H7 (cell line): ENCODE measurements at regions not wholly inside any gene's neighbourhood (a gene's known extent, or its start where the extent isn't known, plus 50 kb on each side); places are given as distances from the start of the nearest gene placed in this dataset.

Experiments used
- DNase-seq: peaks from one replicate; pipeline ENCODE4 v3.0.0; 2012
- H3K27me3 ChIP-seq: 2 replicates; pipeline ENCODE4 v1.6.0; 2011; ENCODE audit warnings: mild to moderate bottlenecking, low read length; ENCODE audit not compliant: control insufficient read depth, insufficient read depth
- H3K36me3 ChIP-seq: replicated peaks from 2 replicates; pipeline ENCODE4 v1.5.1; 2011; ENCODE audit warnings: low read length; ENCODE audit not compliant: control insufficient read depth, insufficient read depth
- H3K4me3 ChIP-seq: 2 replicates; pipeline ENCODE4 v1.5.1; 2011; ENCODE audit warnings: low read depth, mild to moderate bottlenecking, control low read depth, low read length, moderate library complexity; ENCODE audit not compliant: insufficient read depth

GRCh38 chr9:2313512-2313911, 298.4 kb downstream of the SMARCA2 start:
- no peak for DNase-seq
- no peaks in the 10 kb centered on the region for H3K36me3 ChIP-seq
- no peaks in the 10 kb centered on the region for H3K27me3 ChIP-seq
- no peak overlapping the region for H3K4me3 ChIP-seq

- Histone ChIP-seq H3K36me3 (no peaks in the 10 kb centered on the region), H3K27me3 (no peaks in the 10 kb centered on the region), H3K4me3 (no peak overlapping the region)
- no peak for DNase-seq
Observed at GRCh38 chr9:2317591-2317990, 302.4 kb downstream of the SMARCA2 start.

GRCh38 chr9:2319421-2319820, 302.2 kb upstream of the VLDLR start:
- Histone ChIP-seq H3K36me3 (no peaks in the 10 kb centered on the region), H3K4me3 (no peak overlapping the region), H3K27me3 (no peaks in the 10 kb centered on the region)
- DNase-seq = no peak

GRCh38 chr9:2320114-2320513, 301.5 kb upstream of the VLDLR start:
- no peak for DNase-seq

GRCh38 chr9:2320632-2321031, 301.0 kb upstream of the VLDLR start:
- DNase-seq = no peak
- Histone ChIP-seq H3K4me3 (no peak overlapping the region), H3K36me3 (no peaks in the 10 kb centered on the region), H3K27me3 (no peaks in the 10 kb centered on the region)

More at GRCh38 chr9:2320114-2320513, 301.5 kb upstream of the VLDLR start:
- Histone ChIP-seq H3K36me3 (no peaks in the 10 kb centered on the region), H3K4me3 (no peak overlapping the region), H3K27me3 (no peaks in the 10 kb centered on the region)

GRCh38 chr9:2321523-2322148, 300.0 kb upstream of the VLDLR start:
- Histone ChIP-seq H3K36me3 (no peaks in the 10 kb centered on the region), H3K27me3 (no peaks in the 10 kb centered on the region), H3K4me3 (no peak overlapping the region)
- DNase-seq = no peak

- H3K36me3 ChIP-seq = no peaks in the 10 kb centered on the region
- H3K27me3 ChIP-seq = no peaks in the 10 kb centered on the region
- no peak overlapping the region for H3K4me3 ChIP-seq
- DNase-seq = no peak
Observed at GRCh38 chr9:2324742-2325141, 296.8 kb upstream of the VLDLR start.

GRCh38 chr9:2332663-2333062, 288.9 kb upstream of the VLDLR start:
- DNase-seq = no peak

GRCh38 chr9:2335260-2335659, 286.3 kb upstream of the VLDLR start:
- H3K4me3 ChIP-seq = no peak overlapping the region
- no peak for DNase-seq
- H3K36me3 ChIP-seq = no peaks in the 10 kb centered on the region
- H3K27me3 ChIP-seq = no peaks in the 10 kb centered on the region

More at GRCh38 chr9:2332663-2333062, 288.9 kb upstream of the VLDLR start:
- H3K27me3 ChIP-seq = no peaks in the 10 kb centered on the region
- no peaks in the 10 kb centered on the region for H3K36me3 ChIP-seq
- no peak overlapping the region for H3K4me3 ChIP-seq

GRCh38 chr9:2336055-2336454, 285.5 kb upstream of the VLDLR start:
- Histone ChIP-seq H3K4me3 (no peak overlapping the region), H3K36me3 (no peaks in the 10 kb centered on the region), H3K27me3 (no peaks in the 10 kb centered on the region)
- no peak for DNase-seq

- Histone ChIP-seq H3K4me3 (no peak overlapping the region), H3K27me3 (no peaks in the 10 kb centered on the region), H3K36me3 (no peaks in the 10 kb centered on the region)
- no peak for DNase-seq
Observed at GRCh38 chr9:2337131-2337530, 284.5 kb upstream of the VLDLR start.

- no peaks in the 10 kb centered on the region for H3K27me3 ChIP-seq
- no peak for DNase-seq
- H3K4me3 ChIP-seq = no peak overlapping the region
- no peaks in the 10 kb centered on the region for H3K36me3 ChIP-seq
Observed at GRCh38 chr9:2337627-2338026, 284.0 kb upstream of the VLDLR start.

- Histone ChIP-seq H3K4me3 (no peak overlapping the region), H3K36me3 (no peaks in the 10 kb centered on the region), H3K27me3 (no peaks in the 10 kb centered on the region)
- no peak for DNase-seq
Observed at GRCh38 chr9:2338777-2339365, 282.7 kb upstream of the VLDLR start.

GRCh38 chr9:2339416-2339815, 282.2 kb upstream of the VLDLR start:
- no peak overlapping the region for H3K4me3 ChIP-seq
- no peaks in the 10 kb centered on the region for H3K27me3 ChIP-seq
- H3K36me3 ChIP-seq = no peaks in the 10 kb centered on the region
- no peak for DNase-seq

- DNase-seq = no peak
- no peaks in the 10 kb centered on the region for H3K27me3 ChIP-seq
- no peaks in the 10 kb centered on the region for H3K36me3 ChIP-seq
- H3K4me3 ChIP-seq = no peak overlapping the region
Observed at GRCh38 chr9:2340046-2340760, 281.4 kb upstream of the VLDLR start.
